ENCODE measurements at regions not wholly inside any gene's neighbourhood (a gene's known extent, or its start where the extent isn't known, plus 50 kb on each side); places are given as distances from the start of the nearest gene placed in this dataset.

DNA sequence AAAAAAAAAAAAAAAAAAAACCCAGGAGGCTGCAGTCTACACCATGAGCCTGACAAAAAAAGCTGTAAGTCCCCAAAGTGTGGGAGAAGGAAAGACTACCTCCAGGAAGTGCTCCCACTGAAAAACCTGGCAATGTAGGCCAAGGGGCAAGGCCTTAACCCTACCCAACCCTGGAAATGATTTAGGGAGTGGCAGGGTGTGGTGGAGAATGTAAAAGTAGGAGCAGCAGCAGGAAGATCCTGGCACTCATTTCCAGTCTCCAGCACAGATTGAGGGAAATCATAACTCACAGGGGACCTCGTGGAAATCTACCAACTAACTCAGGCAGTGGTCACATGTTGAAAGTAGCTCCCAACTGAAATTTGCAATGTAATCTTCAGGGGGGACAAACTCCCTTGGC, 839.5 kb downstream of the EPHA3 start:
- no peak overlapping the region for H3K4me3 ChIP-seq (replicated peaks in 1 of 3)
- no peaks in the 10 kb centered on the region for H3K36me3 ChIP-seq
- WGBS, 2 donors, result 69 to 73% methylated on average over 1 of the region's 1 CpG
- no peak overlapping the region for H3K27ac ChIP-seq
- no peaks in the 10 kb centered on the region for H3K4me1 ChIP-seq
- TF ChIP-seq POLR2A (IDR thresholded peaks at IDR 0.05), result no peak
- TF ChIP-seq, protein P1, sequence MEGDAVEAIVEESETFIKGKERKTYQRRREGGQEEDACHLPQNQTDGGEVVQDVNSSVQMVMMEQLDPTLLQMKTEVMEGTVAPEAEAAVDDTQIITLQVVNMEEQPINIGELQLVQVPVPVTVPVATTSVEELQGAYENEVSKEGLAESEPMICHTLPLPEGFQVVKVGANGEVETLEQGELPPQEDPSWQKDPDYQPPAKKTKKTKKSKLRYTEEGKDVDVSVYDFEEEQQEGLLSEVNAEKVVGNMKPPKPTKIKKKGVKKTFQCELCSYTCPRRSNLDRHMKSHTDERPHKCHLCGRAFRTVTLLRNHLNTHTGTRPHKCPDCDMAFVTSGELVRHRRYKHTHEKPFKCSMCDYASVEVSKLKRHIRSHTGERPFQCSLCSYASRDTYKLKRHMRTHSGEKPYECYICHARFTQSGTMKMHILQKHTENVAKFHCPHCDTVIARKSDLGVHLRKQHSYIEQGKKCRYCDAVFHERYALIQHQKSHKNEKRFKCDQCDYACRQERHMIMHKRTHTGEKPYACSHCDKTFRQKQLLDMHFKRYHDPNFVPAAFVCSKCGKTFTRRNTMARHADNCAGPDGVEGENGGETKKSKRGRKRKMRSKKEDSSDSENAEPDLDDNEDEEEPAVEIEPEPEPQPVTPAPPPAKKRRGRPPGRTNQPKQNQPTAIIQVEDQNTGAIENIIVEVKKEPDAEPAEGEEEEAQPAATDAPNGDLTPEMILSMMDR (IDR thresholded peaks at IDR 0.05), result no peak
- no peaks in the 10 kb centered on the region for H3K9me3 ChIP-seq
- DNase-seq, result no peak
- intact Hi-C loops (cut with DNase I), result no loop called here
- no peaks in the 10 kb centered on the region for H3K27me3 ChIP-seq

DNA sequence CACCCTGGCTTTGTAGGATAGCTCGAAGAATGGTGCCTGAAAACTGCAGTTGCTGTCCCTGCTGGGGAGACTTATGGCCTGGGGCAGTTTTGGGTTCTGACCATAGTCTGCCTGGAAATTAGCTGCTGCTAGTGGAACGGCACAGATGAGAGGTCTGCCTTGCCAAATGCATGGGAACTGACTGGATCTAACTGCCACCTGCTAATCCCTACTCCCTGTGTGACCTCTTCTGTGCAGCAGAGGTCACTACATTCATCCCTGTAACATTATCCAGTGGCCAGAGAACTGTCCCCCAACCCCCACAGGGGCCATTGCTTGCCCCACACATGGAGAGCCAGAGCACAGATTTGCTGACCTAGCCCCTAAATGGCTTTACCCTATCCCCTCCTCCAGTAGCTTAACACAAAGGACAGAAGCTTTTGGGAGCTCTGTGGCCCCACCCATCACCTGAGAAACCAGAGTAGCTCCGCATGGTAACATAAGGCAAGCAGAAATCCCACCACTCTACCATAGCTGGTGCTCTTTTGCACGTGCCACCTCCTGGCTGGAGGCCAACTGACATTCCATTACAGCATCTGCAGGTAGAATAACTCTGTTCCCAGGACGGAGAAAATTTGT, 840.0 kb downstream of the EPHA3 start:
- no peak for DNase-seq
- WGBS, 2 donors, result 62 to 72% methylated on average over 5 of the region's 5 CpGs
- Histone ChIP-seq H3K27ac (no peak overlapping the region), H3K27me3 (no peaks in the 10 kb centered on the region), H3K36me3 (no peaks in the 10 kb centered on the region), H3K4me3 (replicated peaks in 1 of 3) (no peak overlapping the region), H3K9me3 (no peaks in the 10 kb centered on the region), H3K4me1 (no peaks in the 10 kb centered on the region)
- intact Hi-C loops (cut with DNase I), result no loop called here
- TF ChIP-seq, protein P1 (IDR thresholded peaks at IDR 0.05), result no peak
- TF ChIP-seq POLR2A (IDR thresholded peaks at IDR 0.05), result no peak

DNA sequence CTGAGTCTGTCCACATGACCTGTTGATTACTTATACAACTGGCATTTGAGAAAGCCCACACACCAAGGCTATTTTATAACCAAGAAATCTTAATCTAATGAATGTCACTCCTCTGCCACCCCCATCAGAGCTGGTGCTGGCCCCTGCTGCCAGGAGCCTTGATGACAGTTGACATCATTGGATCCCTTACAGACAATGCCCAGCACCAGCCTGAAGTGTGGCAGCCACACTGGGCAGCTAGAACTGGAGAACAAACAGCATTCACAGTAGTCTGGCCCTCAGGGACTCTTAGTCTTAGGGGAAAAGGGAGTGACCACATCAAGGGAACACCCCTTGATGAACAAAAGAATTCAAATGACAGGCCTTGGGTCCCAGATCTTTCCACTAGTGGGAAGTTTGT, 840.6 kb downstream of the EPHA3 start:
- TF ChIP-seq, protein P1 (IDR thresholded peaks at IDR 0.05), result no peak
- no peak for TF ChIP-seq POLR2A (IDR thresholded peaks at IDR 0.05)
- H3K27me3 ChIP-seq, result no peaks in the 10 kb centered on the region
- intact Hi-C loops (cut with DNase I), result no loop called here
- no peak overlapping the region for H3K27ac ChIP-seq
- no peaks in the 10 kb centered on the region for H3K36me3 ChIP-seq
- DNase-seq, result no peak
- H3K4me1 ChIP-seq, result no peaks in the 10 kb centered on the region
- no peak overlapping the region for H3K4me3 ChIP-seq (replicated peaks in 1 of 3)
- H3K9me3 ChIP-seq, result no peaks in the 10 kb centered on the region

DNA sequence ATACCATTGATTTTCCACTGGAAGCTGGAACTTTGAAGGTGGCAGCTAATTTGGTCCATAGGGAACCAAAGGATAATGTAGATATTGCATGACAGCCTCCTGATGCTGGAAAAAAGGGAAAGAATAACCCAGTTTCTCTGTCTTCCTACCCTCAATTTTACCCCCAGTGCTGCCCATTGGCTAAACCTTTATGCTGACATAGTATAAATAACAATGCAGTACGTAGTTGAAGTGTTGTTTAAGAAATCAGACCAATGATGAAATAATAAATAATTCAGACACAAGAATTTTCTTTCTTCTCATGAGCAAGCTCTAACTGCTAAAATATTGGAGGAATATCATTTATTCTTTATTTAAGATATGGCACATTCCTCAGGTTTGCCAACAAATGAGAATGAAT, 843.4 kb downstream of the EPHA3 start:
- Histone ChIP-seq H3K4me1 (no peaks in the 10 kb centered on the region), H3K9me3 (no peaks in the 10 kb centered on the region), H3K27me3 (no peaks in the 10 kb centered on the region), H3K36me3 (no peaks in the 10 kb centered on the region), H3K4me3 (replicated peaks in 1 of 3) (no peak overlapping the region), H3K27ac (no peak overlapping the region)
- DNase-seq, result no peak
- TF ChIP-seq, protein P1 (IDR thresholded peaks at IDR 0.05), result no peak
- no peak for TF ChIP-seq POLR2A (IDR thresholded peaks at IDR 0.05)
- 55 to 64% methylated on average over 1 of the region's 1 CpG for WGBS, 2 donors
- intact Hi-C loops (cut with DNase I), result no loop called here

DNA sequence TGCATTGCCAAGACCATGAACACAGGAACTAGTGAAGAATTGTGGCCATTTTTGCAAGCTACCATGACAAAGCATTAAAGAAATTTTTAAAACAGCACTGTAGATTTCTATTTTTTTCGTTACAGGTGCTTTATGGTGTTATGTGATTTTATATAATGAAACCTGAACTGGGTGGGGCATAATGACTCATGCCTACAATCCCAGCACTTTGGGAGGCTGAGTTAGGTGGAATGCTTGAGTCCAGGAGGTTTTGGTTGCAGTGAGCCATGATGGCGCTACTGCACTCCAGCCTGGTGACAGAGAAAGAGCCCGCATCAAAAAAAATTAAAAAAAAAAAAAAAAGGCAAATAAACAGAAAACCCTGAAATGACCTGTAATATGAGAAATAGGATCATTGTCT, 846.7 kb downstream of the EPHA3 start:
- Histone ChIP-seq H3K27ac (no peak overlapping the region), H3K4me1 (no peaks in the 10 kb centered on the region), H3K27me3 (no peaks in the 10 kb centered on the region), H3K9me3 (no peaks in the 10 kb centered on the region), H3K4me3 (replicated peaks in 1 of 3) (no peak overlapping the region), H3K36me3 (no peaks in the 10 kb centered on the region)
- no peak for TF ChIP-seq POLR2A (IDR thresholded peaks at IDR 0.05)
- TF ChIP-seq, protein P1 (IDR thresholded peaks at IDR 0.05), result no peak
- intact Hi-C loops (cut with DNase I), result no loop called here
- no peak for DNase-seq
- WGBS, 2 donors, result 95 to 97% methylated on average over 3 of the region's 3 CpGs
